Astrocyte (in vitro differentiated cells and primary cell): ENCODE measurements at regions not wholly inside any gene's neighbourhood (a gene's known extent, or its start where the extent isn't known, plus 50 kb on each side); places are given as distances from the start of the nearest gene placed in this dataset.

Experiments used
- DNase-seq: peaks from one replicate; pipeline ENCODE4 v3.0.0-alpha.2; 2010; ENCODE audit warnings: low read depth
- FAIRE-seq: peaks from 2 replicates; lab custom pipeline; 2011; peaks lifted over from hg19 to GRCh38; lab: Jason Lieb, UNC
- H2AFZ ChIP-seq: 2 replicates; pipeline ENCODE4 v1.6.0; 2012; ENCODE audit warnings: low read depth, low read length, inconsistent platforms
- H3K27ac ChIP-seq: 2 replicates; pipeline ENCODE4 v1.5.1; 2011; ENCODE audit warnings: low read depth, low read length, inconsistent platforms
- H3K27me3 ChIP-seq: 2 replicates; pipeline ENCODE4 v1.6.0; 2011; ENCODE audit warnings: low read length, inconsistent platforms; ENCODE audit not compliant: insufficient read depth
- H3K36me3 ChIP-seq: 2 replicates; pipeline ENCODE4 v1.5.1; 2011; ENCODE audit warnings: low read length, inconsistent platforms; ENCODE audit not compliant: insufficient read depth
- H3K4me1 ChIP-seq: 2 replicates; pipeline ENCODE4 v1.5.1; 2011; ENCODE audit warnings: low read length, inconsistent platforms; ENCODE audit not compliant: insufficient read depth
- H3K4me2 ChIP-seq: 2 replicates; pipeline ENCODE4 v1.6.0; 2012; ENCODE audit warnings: low read length, inconsistent platforms
- H3K4me3 ChIP-seq: 2 replicates; pipeline ENCODE4 v1.5.1; 2011; ENCODE audit warnings: low read depth, mild to moderate bottlenecking, low read length, inconsistent platforms; ENCODE audit not compliant: insufficient read depth
- H3K79me2 ChIP-seq: 2 replicates; pipeline ENCODE4 v1.6.0; 2012; ENCODE audit warnings: mild to moderate bottlenecking, low read length, inconsistent platforms; ENCODE audit not compliant: insufficient read depth
- H3K9ac ChIP-seq: 2 replicates; pipeline ENCODE4 v1.6.0; 2012; ENCODE audit warnings: mild to moderate bottlenecking, low read length, inconsistent platforms
- H3K9me3 ChIP-seq: 2 replicates; pipeline ENCODE4 v1.5.1; 2012; ENCODE audit warnings: low read depth, mild to moderate bottlenecking, low read length, inconsistent platforms; ENCODE audit not compliant: insufficient read depth
- H4K20me1 ChIP-seq: 2 replicates; pipeline ENCODE4 v1.6.0; 2012; ENCODE audit warnings: low read length, inconsistent platforms; ENCODE audit not compliant: insufficient read depth
- H3K27ac Mint-ChIP-seq: one replicate; pipeline ENCODE4 v1.8.0; 2021; ENCODE audit warnings: mild to moderate bottlenecking, mixed read lengths; ENCODE audit not compliant: unreplicated experiment
- H3K27me3 Mint-ChIP-seq: one replicate; pipeline ENCODE4 v1.8.0; 2021; ENCODE audit warnings: low read depth, mixed read lengths; ENCODE audit not compliant: unreplicated experiment
- H3K36me3 Mint-ChIP-seq: one replicate; pipeline ENCODE4 v1.8.0; 2021; ENCODE audit warnings: low read depth, mixed read lengths; ENCODE audit not compliant: unreplicated experiment
- H3K4me1 Mint-ChIP-seq: one replicate; pipeline ENCODE4 v1.8.0; 2021; ENCODE audit warnings: low read depth, mixed read lengths; ENCODE audit not compliant: unreplicated experiment
- H3K4me3 Mint-ChIP-seq: one replicate; pipeline ENCODE4 v1.8.0; 2021; ENCODE audit warnings: mild to moderate bottlenecking, moderate library complexity, mixed read lengths; ENCODE audit not compliant: unreplicated experiment
- H3K9me3 Mint-ChIP-seq: one replicate; pipeline ENCODE4 v1.8.0; 2021; ENCODE audit warnings: mild to moderate bottlenecking, mixed read lengths; ENCODE audit not compliant: unreplicated experiment
- EZH2 ChIP-seq: IDR thresholded peaks from 2 replicates; pipeline ENCODE4 v1.6.1; 2012; ENCODE audit warnings: mild to moderate bottlenecking, low read length, inconsistent platforms; ENCODE audit not compliant: insufficient read depth
- TF ChIP-seq, protein P1 (sequence below): IDR thresholded peaks from 2 replicates; pipeline ENCODE4 v1.5.1; 2011; ENCODE audit warnings: low read depth, mild to moderate bottlenecking, inconsistent platforms, low read length, moderate library complexity; ENCODE audit not compliant: insufficient read depth

DNA sequence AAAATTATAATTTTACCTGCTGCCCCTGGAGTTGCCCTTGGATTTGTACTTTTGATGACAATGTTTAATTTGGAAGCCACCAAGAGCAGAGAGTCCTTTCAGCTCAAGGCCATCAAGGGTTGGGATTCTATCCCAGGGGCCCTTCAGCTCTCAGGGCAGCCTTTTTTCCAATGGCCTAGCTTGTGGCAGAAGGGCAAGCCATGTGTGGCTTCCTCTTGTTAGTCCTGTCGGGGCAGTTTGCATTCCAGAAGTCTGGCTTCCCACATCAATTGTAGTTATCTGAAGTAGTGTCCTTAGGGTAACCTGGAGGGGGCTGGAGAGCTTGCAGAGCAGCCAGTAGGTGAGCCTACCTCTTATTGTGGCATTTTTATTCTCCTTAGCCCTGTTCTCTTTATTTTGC is 569.4 kb downstream of the TRAM1L1 start:
- TF ChIP-seq, protein P1, sequence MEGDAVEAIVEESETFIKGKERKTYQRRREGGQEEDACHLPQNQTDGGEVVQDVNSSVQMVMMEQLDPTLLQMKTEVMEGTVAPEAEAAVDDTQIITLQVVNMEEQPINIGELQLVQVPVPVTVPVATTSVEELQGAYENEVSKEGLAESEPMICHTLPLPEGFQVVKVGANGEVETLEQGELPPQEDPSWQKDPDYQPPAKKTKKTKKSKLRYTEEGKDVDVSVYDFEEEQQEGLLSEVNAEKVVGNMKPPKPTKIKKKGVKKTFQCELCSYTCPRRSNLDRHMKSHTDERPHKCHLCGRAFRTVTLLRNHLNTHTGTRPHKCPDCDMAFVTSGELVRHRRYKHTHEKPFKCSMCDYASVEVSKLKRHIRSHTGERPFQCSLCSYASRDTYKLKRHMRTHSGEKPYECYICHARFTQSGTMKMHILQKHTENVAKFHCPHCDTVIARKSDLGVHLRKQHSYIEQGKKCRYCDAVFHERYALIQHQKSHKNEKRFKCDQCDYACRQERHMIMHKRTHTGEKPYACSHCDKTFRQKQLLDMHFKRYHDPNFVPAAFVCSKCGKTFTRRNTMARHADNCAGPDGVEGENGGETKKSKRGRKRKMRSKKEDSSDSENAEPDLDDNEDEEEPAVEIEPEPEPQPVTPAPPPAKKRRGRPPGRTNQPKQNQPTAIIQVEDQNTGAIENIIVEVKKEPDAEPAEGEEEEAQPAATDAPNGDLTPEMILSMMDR: no peak
- no peak for TF ChIP-seq EZH2
- Mint-ChIP-seq H3K4me3 (no peak overlapping the region), H3K36me3 (no peaks in the 10 kb centered on the region), H3K4me1 (no peaks in the 10 kb centered on the region), H3K9me3 (no peaks in the 10 kb centered on the region), H3K27me3 (no peaks in the 10 kb centered on the region), H3K27ac (no peak overlapping the region)
- Histone ChIP-seq H3K27me3 (no peaks in the 10 kb centered on the region), H3K4me3 (no peak overlapping the region), H3K4me2 (no peak overlapping the region), H4K20me1 (no peaks in the 10 kb centered on the region), H3K79me2 (no peaks in the 10 kb centered on the region), H2AFZ (no peak overlapping the region), H3K4me1 (no peaks in the 10 kb centered on the region), H3K9ac (no peak overlapping the region), H3K36me3 (no peaks in the 10 kb centered on the region), H3K9me3 (no peaks in the 10 kb centered on the region), H3K27ac (no peak overlapping the region)
- FAIRE-seq (no peak), DNase-seq (no peak)

DNA sequence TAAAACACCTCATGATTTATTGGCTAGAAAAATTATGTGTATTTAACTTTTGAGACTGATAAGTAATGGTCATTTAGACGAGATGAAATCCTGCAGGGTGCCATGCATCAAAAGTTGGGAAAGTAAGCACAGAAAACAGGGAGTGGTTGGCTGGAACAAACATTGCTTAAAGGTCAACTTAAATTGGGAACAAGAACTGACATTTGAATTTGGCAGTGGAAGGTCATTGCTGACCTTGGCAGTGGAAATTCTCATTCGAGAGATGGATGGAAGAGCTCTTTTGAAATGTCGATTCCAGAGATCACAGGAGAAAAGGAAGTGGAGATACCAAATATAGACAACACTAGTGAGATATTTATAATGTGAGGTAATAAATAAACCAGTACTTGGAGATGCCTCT is 572.8 kb downstream of the TRAM1L1 start:
- H3K27ac ChIP-seq: no peak overlapping the region
- Mint-ChIP-seq H3K36me3 (no peaks in the 10 kb centered on the region), H3K27ac (no peak overlapping the region), H3K4me3 (no peak overlapping the region), H3K4me1 (no peaks in the 10 kb centered on the region), H3K9me3 (no peaks in the 10 kb centered on the region), H3K27me3 (no peaks in the 10 kb centered on the region)
- DNase-seq (no peak), FAIRE-seq (no peak)
- H3K36me3 ChIP-seq: no peaks in the 10 kb centered on the region
- H3K4me1 ChIP-seq: no peaks in the 10 kb centered on the region
- H2AFZ ChIP-seq: no peak overlapping the region
- H3K4me3 ChIP-seq: no peak overlapping the region
- H3K4me2 ChIP-seq: no peak overlapping the region
- no peaks in the 10 kb centered on the region for H3K79me2 ChIP-seq
- H3K27me3 ChIP-seq: no peaks in the 10 kb centered on the region
- no peaks in the 10 kb centered on the region for H3K9me3 ChIP-seq
- no peak for TF ChIP-seq EZH2
- TF ChIP-seq, protein P1: no peak
- no peak overlapping the region for H3K9ac ChIP-seq
- H4K20me1 ChIP-seq: no peaks in the 10 kb centered on the region

DNA sequence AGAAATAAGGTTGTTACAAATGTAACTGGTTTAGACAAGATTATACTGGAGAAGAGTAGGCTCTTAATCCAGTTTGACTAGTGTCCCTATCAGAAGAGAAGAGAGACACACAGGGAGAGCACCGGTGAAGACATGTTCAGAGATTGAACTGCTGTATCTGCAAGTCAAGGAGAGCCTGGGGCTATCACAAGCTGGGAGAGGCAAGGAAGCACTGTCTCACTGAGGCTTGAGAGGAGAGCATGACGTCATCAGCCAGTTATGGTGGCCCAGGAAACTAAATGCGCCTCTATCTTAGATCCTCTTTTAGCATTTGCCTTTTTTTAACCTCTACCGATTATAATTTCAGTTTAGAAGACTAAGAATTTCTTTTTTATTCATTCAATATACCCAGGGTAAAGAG is 583.4 kb downstream of the TRAM1L1 start:
- H3K27ac Mint-ChIP-seq: no peak overlapping the region
- Histone ChIP-seq H3K9ac (no peak overlapping the region), H3K4me1 (no peaks in the 10 kb centered on the region), H3K4me3 (no peak overlapping the region), H3K4me2 (no peak overlapping the region), H4K20me1 (no peaks in the 10 kb centered on the region), H3K36me3 (no peaks in the 10 kb centered on the region), H3K9me3 (no peaks in the 10 kb centered on the region), H2AFZ (no peak overlapping the region), H3K27me3 (no peaks in the 10 kb centered on the region), H3K79me2 (no peaks in the 10 kb centered on the region), H3K27ac (no peak overlapping the region)
- H3K36me3 Mint-ChIP-seq: no peaks in the 10 kb centered on the region
- H3K4me1 Mint-ChIP-seq: peaks cover 3% of the 10 kb centered on the region
- no peaks in the 10 kb centered on the region for H3K9me3 Mint-ChIP-seq
- FAIRE-seq (no peak), DNase-seq (no peak)
- H3K4me3 Mint-ChIP-seq: no peak overlapping the region
- H3K27me3 Mint-ChIP-seq: no peaks in the 10 kb centered on the region
- TF ChIP-seq, protein P1: no peak
- TF ChIP-seq EZH2: no peak
